NCI-H345 treated with DMSO at 0.1 percent for 48 hours (cell line): ENCODE measurements at regions not wholly inside any gene's neighbourhood (a gene's known extent, or its start where the extent isn't known, plus 50 kb on each side); places are given as distances from the start of the nearest gene placed in this dataset.

Source experiments
- DNase-seq: peaks from one replicate; lab custom pipeline; 2025; ENCODE audit not compliant: unreplicated experiment; lab: John Stamatoyannopoulos, UW

- DNase-seq = no peak
These were observed 107.5 kb upstream of the SDK1 start for GRCh38 chr7:3193379-3194120.

- DNase-seq = no peak
These were observed 106.4 kb upstream of the SDK1 start for GRCh38 chr7:3194501-3195141.

- no peak for DNase-seq
These were observed 105.9 kb upstream of the SDK1 start for GRCh38 chr7:3195160-3195559.

GRCh38 chr7:3196629-3197400 is 104.2 kb upstream of the SDK1 start:
- DNase-seq = no peak

DNA sequence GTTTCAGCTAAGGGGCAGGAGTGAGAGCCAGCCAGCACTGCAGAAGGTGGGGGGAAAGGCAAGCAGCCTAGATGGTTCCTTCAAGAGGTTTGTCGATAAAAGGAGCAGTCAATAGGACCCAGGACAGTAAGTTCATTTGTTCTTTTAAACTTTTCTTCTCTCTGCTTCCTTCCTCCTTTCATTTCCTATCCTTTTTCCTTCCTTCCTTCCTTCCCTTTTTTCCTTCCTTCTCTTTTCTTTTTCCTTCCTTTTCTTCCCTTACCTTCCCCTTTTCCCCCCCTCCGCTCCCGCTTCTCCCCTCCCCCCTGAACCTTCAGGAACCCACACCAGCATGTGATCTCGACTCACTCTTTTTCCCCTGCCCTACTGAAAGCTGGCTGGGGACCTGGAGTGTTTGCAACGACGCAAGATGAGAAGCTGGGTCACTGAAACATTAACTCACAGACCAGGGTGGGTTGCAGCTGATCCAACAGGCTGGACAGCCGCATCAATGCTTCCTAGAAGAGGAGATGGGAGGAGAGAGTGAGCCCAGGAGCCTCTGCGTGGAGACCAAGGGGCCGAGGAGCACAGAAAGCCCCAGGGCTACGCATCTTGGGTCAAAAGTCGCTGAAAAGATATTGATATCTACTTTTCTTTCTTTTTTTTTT is 103.4 kb upstream of the SDK1 start:
- DNase-seq = no peak

- no peak for DNase-seq
These were observed 102.7 kb upstream of the SDK1 start for GRCh38 chr7:3198316-3198715.

- no peak for DNase-seq
These were observed 100.5 kb upstream of the SDK1 start for GRCh38 chr7:3200504-3200903.

GRCh38 chr7:3201306-3201705 is 99.7 kb upstream of the SDK1 start:
- DNase-seq = no peak

DNA sequence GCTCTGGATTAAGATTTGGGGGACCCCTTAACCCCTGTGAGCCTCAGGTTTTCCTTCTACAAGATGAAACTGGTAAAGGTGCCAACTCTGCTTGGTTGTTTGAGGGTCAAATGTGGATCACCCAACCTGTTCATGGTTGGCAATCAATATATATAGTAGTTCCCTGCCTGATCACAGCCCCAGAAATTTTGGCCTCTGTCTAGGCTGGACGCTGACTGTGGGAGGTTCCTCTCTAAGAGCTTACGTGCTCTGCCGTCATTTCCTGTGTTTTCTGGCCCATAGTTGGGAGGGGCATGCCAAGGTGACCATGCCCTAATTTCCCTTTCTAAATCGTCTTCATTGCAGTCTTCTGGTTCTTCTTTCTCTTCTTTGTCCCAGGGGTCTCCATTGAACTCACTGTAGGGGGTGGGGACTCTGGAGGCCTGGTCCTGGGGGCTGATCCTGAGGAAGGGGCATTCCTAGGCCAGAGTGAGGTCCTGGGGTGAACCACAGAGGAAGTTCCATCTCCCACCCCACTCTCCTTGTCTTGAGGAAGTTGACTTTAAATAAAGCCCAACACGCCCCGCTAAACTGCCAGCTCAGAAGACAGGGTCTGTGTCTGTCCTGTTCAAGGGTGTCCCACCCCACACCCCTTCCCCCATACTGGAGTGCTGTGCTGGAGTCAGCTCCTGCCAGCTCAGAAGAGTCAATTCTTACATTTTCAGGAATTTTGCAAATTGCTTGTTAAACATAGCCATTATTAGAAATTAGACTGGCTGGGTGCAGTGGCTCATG is 98.9 kb upstream of the SDK1 start:
- no peak for DNase-seq

GRCh38 chr7:3204526-3204925 is 96.5 kb upstream of the SDK1 start:
- DNase-seq = no peak

DNA sequence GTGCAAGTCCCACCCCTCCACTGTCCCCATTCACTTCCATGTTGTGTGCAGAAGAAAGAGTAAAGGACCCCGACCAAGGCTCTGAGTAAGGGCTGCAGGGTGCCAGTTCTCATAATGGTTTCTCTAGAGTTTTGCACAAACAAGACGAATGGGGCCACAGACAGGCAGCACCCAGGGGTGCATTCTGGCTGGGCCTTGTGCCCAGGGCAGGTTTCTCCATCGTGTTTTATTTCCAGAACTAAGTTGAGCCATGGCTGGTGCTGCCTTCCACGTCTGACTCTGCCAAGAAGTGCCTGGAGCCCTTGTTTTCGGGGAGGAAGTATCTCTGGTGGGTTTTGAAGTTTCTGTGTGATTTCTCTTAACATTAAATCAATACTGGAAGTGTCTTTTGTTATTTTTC is 95.0 kb upstream of the SDK1 start:
- no peak for DNase-seq

- no peak for DNase-seq
These were observed 94.3 kb upstream of the SDK1 start for GRCh38 chr7:3206771-3207191.

- DNase-seq = no peak
These were observed 93.6 kb upstream of the SDK1 start for GRCh38 chr7:3207387-3207902.

DNA sequence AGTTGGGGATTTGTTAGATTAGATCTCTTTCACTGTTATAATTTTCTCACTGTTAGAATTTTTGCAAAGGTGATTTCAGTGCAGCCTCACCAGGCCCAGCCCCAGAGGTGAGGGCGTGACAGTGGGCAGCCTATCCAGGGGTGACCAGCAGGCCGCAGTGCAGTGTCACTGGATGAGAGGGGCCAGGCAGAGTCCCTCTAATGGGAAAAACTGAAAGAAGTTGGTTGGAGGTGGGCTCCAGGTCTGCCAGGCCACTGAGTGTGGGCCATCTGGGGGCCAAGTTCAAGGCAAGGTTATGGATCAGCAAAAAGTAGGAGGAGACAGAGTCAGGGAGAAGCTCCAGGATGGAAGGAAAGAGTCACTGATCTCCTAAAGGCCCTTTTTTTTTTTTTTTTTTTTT is 90.5 kb upstream of the SDK1 start:
- no peak for DNase-seq

DNA sequence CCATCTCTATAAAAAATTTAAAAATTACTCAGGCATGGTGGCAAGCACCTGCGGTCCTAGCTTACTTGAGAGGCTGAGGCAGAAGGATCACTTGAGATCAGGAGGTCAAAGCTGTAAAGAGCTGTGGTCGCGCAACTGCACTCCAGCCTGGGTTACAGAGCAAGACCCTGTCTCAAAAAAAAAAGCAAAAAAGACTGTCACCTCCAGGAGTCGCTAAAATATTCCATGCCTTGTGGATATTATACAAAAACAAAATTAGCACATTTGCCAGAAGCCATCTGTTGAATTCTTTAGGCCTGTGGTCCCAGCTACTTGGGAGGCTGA is 87.0 kb upstream of the SDK1 start:
- DNase-seq = no peak

DNA sequence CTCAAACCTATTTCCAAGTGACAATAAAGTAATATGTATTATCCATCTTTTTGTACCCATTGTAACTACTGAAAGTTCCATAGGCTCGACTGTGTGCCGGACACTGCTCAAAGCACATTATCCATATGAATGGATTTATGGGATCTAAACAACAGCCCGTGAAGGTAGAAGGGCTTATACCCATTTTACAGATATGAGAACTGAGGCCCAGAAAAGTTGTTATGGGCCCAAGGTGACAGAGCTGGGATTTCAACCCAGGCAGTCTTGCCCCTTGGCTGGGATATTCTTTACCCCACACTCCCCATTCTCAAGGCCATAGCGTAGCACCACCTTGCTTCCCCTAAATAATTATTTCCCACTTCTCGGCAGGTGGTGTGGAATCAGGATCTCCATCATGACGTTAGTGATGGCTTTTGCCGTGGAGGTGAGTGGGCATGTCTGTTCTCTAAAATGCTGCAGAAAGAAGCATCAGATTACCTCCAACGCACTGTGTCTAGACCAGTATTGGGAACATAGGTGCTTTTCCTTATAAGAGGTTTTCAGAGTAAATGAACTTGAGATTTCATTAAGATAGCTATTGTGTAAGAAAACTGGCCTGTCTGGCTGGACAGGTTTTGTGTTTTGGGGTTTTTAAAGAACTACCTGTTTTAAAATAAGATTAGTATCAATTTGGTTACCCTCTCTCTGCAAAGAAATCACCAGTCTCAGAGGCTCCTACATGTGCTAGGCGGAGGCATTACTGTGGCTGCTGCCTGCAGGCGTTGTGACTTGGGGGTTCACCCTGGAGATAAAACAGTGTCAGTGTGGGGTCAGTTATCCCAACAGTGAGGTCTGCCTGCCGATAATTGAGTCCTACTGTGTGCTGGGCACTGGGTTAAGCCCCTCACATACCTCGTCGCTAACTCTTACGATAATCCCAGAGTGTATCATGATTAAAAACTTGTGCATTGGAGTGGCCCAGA is 85.1 kb upstream of the SDK1 start:
- no peak for DNase-seq

DNA sequence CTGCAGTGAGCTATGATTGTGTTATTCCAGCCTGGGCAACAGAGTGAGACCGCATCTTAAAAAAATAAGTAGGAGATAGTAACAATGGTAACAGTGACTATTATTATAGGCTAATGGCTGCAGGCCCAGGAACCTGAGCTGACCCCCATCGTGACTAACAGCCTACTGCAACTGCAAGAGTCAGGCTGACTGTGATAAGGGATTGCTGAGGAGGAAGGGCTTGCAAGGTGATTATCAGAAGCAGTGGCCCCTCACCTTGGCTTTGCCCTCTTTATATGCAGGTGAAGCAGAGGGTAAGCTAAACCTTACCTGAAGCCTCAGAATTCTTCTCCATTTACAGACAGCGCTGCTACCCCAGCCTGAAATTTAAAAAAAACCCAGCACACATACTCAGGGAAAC is 83.9 kb upstream of the SDK1 start:
- DNase-seq = no peak

DNA sequence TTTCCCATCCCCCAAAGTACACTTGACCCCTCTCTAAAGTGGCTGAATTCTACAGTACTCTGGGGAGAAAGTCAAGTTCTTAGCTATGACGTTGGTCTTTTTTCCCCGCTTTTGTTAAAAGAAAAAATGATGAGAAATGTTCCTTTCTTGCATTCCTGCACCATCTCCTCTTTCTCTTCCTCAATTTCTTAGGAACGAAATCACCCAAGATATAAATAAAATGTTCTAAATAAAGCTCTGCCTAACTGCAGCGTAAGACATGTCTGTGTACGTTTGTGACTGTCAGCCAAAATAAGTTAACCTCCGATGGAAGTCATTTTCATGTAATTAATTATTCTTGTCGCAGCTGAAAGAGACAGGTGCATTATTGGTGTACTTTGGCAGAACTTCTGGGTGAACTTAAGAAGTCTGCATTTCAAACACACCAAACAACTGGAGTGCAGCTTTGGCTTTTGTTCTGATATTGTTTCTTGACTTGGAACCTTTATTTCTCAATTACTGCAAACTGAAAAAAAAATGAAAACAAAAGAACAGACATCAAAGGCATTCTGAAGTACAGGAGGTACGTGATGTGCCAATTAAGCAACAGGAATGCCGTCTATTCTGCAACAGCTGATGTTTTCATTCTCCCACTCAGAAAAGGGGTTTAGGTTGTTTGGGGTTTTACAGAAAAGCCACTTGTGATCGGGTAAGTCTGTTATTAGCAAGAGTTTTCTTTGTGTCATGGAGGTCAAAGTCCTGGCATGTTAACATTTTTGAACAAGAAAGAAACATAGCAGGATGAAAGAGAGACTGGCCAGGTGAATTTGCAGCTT is 82.4 kb upstream of the SDK1 start:
- no peak for DNase-seq
